ENCODE measurements at regions not wholly inside any gene's neighbourhood (a gene's known extent, or its start where the extent isn't known, plus 50 kb on each side); places are given as distances from the start of the nearest gene placed in this dataset.
"Not testable (repeated sequence)": the region's sequence is repeated elsewhere in the genome, so short reads cannot be mapped to it uniquely, and the experiment has no call there.

DNA sequence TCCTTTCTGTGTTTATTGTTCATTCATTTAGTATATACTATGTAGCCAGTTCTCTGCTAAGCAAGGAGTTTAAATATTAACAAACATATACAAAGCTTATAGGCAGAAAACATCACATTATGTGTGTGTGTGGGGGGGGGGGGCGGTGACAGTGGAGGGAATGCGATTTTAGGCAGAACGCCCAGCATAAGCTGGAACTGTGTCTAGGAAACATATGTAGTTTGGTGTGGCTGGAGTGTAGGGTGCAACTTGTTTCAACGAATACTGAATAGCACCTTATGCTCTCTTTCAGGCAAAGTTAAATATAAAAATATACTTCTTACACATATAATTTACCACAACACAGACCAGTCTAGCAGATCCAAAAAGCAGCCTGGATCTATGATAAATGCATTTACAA is 980.6 kb downstream of the SLC6A15 start:
- DNase-seq (ENCODE audit: low read depth): no peak

GRCh38 chr12:83931451-83931850 is 981.1 kb downstream of the SLC6A15 start:
- no peak for DNase-seq (ENCODE audit: low read depth)

DNA sequence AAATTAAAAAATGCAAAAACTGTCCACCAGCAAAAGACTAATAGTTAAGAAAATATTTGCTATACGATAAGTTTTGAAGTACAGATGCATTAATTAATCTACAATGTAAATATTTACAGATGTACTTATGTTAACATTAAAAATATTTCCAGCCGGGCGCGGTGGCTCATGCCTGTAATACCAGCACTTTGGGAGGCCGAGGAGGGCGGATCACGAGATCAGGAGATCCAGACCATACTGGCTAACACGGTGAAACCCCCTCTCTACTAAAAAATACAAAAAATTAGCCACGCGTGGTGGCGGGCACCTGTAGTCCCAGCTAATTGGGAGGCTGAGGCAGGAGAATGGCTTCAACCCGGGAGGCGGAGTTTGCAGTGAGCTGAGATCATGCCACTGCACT is 982.8 kb downstream of the SLC6A15 start:
- DNase-seq (ENCODE audit: low read depth): not testable (repeated sequence)

DNA sequence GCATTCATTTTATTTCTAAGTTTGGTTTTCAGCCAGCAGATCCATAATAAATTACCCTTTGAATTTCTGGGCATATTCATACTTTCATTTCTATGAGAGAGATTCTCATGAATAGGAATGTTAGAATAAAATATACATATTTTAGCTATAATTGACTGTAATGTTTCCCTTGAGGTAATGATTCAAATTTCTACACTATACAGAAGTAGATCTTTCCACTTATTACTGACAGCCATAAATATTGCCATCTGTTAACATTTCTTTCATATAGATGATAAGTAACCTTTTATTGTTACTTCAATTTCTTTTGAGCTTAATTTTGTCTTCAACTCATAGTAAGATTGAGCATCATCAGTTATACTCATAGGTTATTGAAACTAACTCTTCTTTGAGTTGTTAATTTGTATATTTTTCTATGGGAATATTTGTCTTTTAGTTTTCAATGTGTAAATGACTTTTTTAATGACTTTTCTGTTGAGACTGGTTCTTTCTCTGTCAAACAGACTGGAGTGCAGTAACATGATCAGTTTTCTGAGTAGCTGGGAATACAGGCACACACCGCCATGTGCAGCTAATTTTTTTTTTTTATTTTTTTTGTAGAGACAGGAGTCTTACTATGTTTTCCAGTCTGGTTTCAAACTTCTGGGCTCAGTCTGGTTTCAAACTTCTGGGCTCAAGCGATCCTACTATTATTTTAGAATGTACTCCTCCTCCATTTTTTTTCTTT is 991.6 kb downstream of the SLC6A15 start:
- no peak for DNase-seq (ENCODE audit: low read depth)

DNA sequence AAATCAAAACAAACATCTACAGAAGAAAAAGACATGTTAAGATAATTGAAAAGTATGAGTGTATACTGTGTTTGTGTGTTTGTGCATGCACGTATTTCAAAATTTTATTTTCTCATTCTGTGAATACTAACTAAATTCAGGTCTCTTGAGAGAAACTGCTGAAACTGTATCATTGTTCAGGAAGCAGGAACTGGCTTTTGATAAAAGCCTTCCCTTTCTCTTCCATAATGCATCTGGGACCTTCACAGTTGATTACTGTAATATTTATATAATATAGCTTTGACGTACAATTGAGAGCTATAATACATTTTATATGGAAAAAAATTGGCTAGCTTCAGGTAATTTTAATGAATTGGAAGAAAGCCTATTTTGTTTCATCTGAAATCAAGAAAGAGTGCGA is 993.5 kb downstream of the SLC6A15 start:
- DNase-seq (ENCODE audit: low read depth): no peak

DNA sequence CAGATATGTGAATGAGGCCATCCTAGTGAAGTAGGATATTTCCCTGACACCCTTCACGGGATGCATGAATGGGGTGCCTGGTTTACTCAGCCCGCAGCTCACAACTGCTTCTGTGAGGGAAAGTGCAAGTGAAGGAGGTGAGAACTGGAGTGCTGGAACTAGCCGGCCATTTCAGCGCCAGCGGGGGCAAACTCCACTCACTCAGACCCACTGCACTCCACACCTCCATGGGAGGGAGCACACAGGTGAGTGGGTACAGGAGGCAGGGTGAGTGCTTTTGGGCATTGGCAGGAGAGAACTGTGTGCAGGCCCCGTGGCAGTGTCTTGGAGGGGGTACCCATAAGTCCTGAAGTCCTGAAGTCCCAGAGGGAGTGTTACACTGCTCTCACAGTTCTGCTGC is 1008.4 kb downstream of the SLC6A15 start:
- DNase-seq (ENCODE audit: low read depth): peak; percentile 0

DNA sequence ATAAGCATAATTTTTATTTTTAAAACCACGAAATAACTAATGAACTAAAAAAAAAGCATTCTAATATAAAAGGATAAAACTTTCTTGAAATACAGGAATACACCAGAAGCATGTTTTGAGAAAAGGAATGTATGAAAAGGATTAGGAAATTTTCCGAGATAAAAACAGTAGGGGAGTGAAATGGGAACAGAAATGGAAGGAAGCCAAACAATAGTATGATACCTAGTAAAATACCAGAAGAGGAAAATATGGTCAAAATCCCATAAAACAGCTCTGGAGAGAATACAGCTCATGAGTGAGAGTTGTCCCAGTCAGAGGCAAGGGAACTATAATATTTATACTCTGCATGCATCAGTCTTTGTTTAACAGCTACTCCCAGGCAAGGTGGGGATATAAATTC is 1016.2 kb downstream of the SLC6A15 start:
- DNase-seq (ENCODE audit: low read depth): no peak

- DNase-seq (ENCODE audit: low read depth): no peak
Measured at GRCh38 chr12:83893101-83893500, 1019.5 kb downstream of the SLC6A15 start.

GRCh38 chr12:83889745-83890144 is 1022.9 kb downstream of the SLC6A15 start:
- DNase-seq (ENCODE audit: low read depth): no peak

DNA sequence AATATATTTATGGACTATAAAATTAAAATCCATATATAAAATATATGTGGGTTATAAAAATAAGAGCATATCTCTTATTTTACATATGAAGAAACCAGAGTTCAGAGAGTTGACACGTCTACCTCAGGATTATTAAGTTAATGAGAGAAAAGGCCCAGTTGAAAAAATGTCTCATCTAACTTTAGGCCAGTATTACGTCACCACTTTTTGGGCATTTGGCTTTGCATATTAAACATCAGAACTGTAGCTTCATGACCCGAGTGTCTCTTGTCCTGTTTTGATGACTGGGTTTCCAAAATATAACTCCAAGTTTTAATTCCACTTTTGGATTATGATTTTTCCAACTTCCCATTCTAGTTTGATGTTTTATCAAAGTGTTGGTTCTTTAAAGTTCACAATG is 1026.1 kb downstream of the SLC6A15 start:
- DNase-seq (ENCODE audit: low read depth): no peak

GRCh38 chr12:83870921-83871599 is 1041.5 kb downstream of the SLC6A15 start:
- not testable (repeated sequence) for DNase-seq (ENCODE audit: low read depth)

- DNase-seq (ENCODE audit: low read depth): no peak
Measured at GRCh38 chr12:83866477-83866876, 1046.1 kb downstream of the SLC6A15 start.

DNA sequence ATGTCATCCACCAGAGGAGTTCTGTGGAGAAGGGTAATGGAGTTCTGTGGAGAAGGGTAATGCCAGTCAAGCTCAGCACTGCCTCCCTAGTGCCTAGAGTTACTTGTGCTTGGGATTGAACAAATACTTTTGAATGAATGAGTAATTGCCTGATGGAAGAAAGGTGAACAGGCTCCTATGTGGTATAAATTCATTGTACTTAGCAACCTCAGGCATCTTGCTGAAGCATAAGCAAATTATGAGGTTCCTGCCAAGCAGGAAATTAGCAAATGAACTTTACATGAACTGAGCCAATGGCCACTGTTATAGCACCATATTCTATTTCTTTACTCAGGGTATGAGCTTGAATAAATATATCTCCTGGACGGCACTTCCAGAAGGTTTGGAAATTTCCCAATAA is 1047.2 kb downstream of the SLC6A15 start:
- no peak for DNase-seq (ENCODE audit: low read depth)

GRCh38 chr12:83864054-83864453 is 1048.5 kb downstream of the SLC6A15 start:
- no peak for DNase-seq (ENCODE audit: low read depth)

GRCh38 chr12:83859021-83859420 is 1053.6 kb downstream of the SLC6A15 start:
- DNase-seq (ENCODE audit: low read depth): no peak

GRCh38 chr12:83856803-83857202 is 1055.8 kb downstream of the SLC6A15 start:
- no peak for DNase-seq (ENCODE audit: low read depth)

DNA sequence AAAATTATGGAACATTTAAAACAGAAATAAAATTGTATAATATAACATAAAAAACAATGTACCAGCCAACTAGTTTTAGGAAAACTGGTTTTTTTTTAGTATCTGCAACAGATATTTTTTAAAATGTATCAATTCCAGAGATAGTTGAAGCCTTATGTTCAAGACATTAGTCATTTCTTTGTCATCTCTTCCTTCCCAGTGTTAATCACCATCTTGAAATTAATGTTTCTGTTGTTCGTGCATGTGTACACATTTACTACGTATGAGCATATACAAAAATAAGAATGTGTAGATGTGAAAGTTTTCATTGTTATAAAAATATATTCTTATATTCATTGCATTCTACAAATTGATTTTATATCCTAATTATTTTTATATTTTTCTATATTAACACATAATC is 1062.1 kb downstream of the SLC6A15 start:
- no peak for DNase-seq (ENCODE audit: low read depth)

- DNase-seq (ENCODE audit: low read depth): no peak
Measured at GRCh38 chr12:83848702-83849101, 1063.9 kb downstream of the SLC6A15 start.

DNA sequence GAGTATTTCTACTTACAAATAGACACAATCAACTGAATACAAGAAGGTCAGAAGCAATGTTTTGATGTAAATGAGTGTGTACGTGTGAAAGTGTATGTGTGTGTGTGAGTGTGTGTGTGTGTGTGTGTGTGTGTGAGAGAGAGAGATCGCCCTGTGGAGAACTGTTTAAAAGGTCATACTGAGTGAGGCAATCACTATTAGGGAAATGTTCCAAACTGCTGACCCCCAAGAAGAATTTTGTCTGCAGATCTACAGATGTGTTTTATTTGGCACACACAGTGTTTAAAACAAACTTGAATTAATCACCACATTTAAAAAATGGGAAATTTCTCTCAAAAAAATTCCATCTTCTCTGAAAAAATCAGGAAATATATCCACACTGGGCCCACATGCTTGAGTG is 1069.1 kb downstream of the SLC6A15 start:
- no peak for DNase-seq (ENCODE audit: low read depth)

DNA sequence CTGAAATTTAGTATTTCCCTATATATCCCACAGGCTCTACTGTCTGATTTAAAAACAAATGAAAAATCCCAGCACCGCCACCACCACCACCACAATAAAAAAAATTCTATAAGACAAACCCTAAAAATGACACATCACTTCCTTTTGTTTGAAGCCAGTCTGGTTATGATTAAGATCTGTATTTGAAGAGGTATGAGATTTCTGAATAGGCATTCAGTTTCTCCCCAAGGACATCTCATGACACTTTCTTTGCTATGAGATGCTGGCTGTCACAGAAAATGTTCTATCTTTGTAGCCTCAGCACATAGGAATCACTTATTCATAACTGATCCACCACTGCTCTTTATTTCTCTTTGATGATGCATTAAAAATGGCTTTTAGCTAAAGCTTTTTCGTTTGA is 1071.0 kb downstream of the SLC6A15 start:
- no peak for DNase-seq (ENCODE audit: low read depth)

DNA sequence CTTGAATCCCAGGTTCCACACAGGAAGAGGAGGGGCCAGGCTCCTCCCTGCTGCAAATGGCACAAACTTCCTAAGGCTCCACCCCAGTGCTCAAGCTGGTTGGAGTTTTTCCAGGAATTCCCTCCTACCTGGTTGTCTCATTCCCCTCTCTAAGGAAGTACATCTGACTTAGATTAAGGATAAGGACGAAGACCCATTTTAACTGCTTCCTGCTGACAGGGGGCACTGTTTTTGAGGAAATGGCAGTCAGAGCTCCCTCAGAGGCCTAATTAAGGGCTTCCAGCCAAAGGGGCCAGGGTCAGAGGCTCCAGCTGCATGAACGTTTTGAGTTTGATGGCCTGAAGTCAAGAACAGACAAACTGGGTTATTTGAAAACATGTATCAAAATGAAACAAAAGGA is 1084.7 kb downstream of the SLC6A15 start:
- DNase-seq (ENCODE audit: low read depth): no peak

DNA sequence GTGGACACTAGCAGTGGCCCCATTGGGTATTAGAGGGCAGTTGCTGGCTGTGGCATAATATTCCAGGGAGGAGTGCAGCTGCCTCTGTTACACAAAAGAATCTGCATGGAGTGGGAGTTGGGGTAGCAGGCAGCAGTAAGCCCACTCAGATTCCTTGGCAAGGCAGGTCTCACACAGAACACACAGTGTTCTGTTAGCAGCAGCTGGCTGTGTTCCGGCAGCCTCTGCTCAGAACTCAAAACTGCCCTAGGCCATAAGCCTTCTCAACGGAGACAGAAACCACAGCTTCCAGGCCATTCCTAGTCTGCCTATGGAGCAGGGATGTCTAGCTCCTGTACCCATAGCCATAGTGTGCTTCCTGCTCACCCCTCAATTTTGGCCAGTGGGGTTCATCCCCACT is 1085.4 kb downstream of the SLC6A15 start:
- no peak for DNase-seq (ENCODE audit: low read depth)

GRCh38 chr12:83826112-83826511 is 1086.5 kb downstream of the SLC6A15 start:
- no peak for DNase-seq (ENCODE audit: low read depth)

Measured in stimulated activated CD4-positive, alpha-beta T cell treated with anti-CD3 and anti-CD28 coated beads, Interleukin-2, amount 100 ng/mL, for 4 hours (primary cell).